A673 (cell line): ENCODE measurements at regions not wholly inside any gene's neighbourhood (a gene's known extent, or its start where the extent isn't known, plus 50 kb on each side); places are given as distances from the start of the nearest gene placed in this dataset.
"Not testable (repeated sequence)": the region's sequence is repeated elsewhere in the genome, so short reads cannot be mapped to it uniquely, and the experiment has no call there.

Experiments used
- BruUV-seq: library from RNA; stranded (reverse); fragments of 400-500 nt; replicated peaks from 2 replicates; lab custom pipeline; 2021; lab: Mats Ljungman, UMichigan
- CTCF ChIA-PET: fragments of 300-600 bp; sonication (Branson Sonifier 250); formaldehyde crosslinking; loops from one replicate; lab custom pipeline; 2022; ENCODE audit warnings: antibody characterized with exemption; lab: Charles Lee
- POLR2A ChIA-PET: fragments of 300-600 bp; sonication (Branson Sonifier 250); formaldehyde crosslinking; loops from one replicate; lab custom pipeline; 2022; ENCODE audit warnings: antibody characterized with exemption; ENCODE audit not compliant: low non-redundant PET; lab: Charles Lee
- DNase-seq: peaks from one replicate; pipeline ENCODE4 v3.0.0-alpha.2; 2015; ENCODE audit warnings: low spot score
- H3K27ac ChIP-seq: fragments of 200-600 bp; sonication (generic); 2 replicates; pipeline ENCODE4 v1.5.1; 2016; ENCODE audit warnings: mixed run types, low read depth, mild to moderate bottlenecking, mixed read lengths, antibody characterized with exemption, low read length; ENCODE audit not compliant: poor library complexity, severe bottlenecking
- H3K27me3 ChIP-seq: fragments of 200-600 bp; sonication (generic); replicated peaks from 2 replicates; pipeline ENCODE4 v1.6.1; 2017; ENCODE audit warnings: mixed run types, low read depth, mild to moderate bottlenecking, mixed read lengths, antibody characterized with exemption, low read length; ENCODE audit not compliant: insufficient read depth, poor library complexity
- H3K36me3 ChIP-seq: fragments of 200-600 bp; sonication (generic); 2 replicates; pipeline ENCODE4 v1.6.1; 2016; ENCODE audit warnings: mixed run types, mild to moderate bottlenecking, mixed read lengths, antibody characterized with exemption, low read length; ENCODE audit not compliant: insufficient read depth, poor library complexity, severe bottlenecking
- H3K4me1 ChIP-seq: fragments of 200-600 bp; sonication (generic); 2 replicates; pipeline ENCODE4 v1.6.1; 2017; ENCODE audit warnings: mixed run types, mild to moderate bottlenecking, mixed read lengths, antibody characterized with exemption, low read length; ENCODE audit not compliant: insufficient read depth, poor library complexity, severe bottlenecking
- H3K4me3 ChIP-seq: fragments of 200-600 bp; sonication (generic); 2 replicates; pipeline ENCODE4 v1.5.1; 2016; ENCODE audit warnings: low read depth, mixed run types, mild to moderate bottlenecking, mixed read lengths, low read length; ENCODE audit not compliant: poor library complexity, severe bottlenecking
- H3K9me3 ChIP-seq: fragments of 200-600 bp; sonication (generic); 2 replicates; pipeline ENCODE4 v1.6.1; 2016; ENCODE audit warnings: mixed run types, low read depth, mild to moderate bottlenecking, mixed read lengths, antibody characterized with exemption, low read length; ENCODE audit not compliant: poor library complexity, severe bottlenecking
- EZH2 ChIP-seq: fragments of 200-600 bp; sonication (generic); IDR thresholded peaks from 2 replicates; pipeline ENCODE4 v1.6.1; 2017; ENCODE audit warnings: borderline replicate concordance, low read depth, mild to moderate bottlenecking, mixed read lengths, antibody characterized with exemption, low read length; ENCODE audit not compliant: poor library complexity, severe bottlenecking
- intact Hi-C: fragments of 100-400 bp; cut with micrococcal nuclease; formaldehyde crosslinking; loops from one replicate; pipeline ENCODE4 v1.10.0; 2022; ENCODE audit not compliant: unreplicated experiment
- TF ChIP-seq, protein P1 (sequence below): fragments of 300-800, 200-600 bp; sonication (generic); conservative IDR thresholded peaks from 2 replicates; pipeline ENCODE4 v1.5.1; 2017; ENCODE audit warnings: low read depth, mild to moderate bottlenecking, antibody characterized with exemption, low read length, moderate library complexity, mixed read lengths

DNA sequence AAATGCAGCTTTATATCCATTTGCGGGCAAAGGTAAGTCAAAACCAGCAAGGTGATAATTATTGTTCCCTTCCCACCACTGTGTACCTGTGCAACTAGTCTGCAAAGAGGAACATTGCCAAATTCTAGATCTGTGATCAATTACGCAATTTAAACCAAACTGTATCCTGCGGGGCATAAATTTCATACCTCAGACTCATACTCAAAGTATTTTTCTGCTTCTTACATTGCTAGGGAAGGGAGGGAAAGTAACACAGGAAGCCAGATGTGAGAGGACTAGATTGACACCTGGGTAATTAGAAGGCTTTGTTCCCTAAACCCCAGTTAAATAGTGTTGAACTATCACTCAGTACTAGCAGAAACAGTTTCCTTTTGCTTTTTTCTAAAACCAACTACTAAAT lies 240.2 kb upstream of the ZNF608 start:
- no peaks in the 10 kb centered on the region for H3K9me3 ChIP-seq
- no peaks in the 10 kb centered on the region for H3K4me1 ChIP-seq
- ChIA-PET POLR2A (no interaction called here), CTCF (no interaction called here)
- BruUV-seq = no TSS peak
- intact Hi-C loops = no loop called here
- H3K27me3 ChIP-seq = peaks cover 44% of the 10 kb centered on the region
- H3K36me3 ChIP-seq = no peaks in the 10 kb centered on the region
- H3K4me3 ChIP-seq = no peak overlapping the region
- DNase-seq = no peak
- no peak for TF ChIP-seq EZH2
- TF ChIP-seq, protein P1, sequence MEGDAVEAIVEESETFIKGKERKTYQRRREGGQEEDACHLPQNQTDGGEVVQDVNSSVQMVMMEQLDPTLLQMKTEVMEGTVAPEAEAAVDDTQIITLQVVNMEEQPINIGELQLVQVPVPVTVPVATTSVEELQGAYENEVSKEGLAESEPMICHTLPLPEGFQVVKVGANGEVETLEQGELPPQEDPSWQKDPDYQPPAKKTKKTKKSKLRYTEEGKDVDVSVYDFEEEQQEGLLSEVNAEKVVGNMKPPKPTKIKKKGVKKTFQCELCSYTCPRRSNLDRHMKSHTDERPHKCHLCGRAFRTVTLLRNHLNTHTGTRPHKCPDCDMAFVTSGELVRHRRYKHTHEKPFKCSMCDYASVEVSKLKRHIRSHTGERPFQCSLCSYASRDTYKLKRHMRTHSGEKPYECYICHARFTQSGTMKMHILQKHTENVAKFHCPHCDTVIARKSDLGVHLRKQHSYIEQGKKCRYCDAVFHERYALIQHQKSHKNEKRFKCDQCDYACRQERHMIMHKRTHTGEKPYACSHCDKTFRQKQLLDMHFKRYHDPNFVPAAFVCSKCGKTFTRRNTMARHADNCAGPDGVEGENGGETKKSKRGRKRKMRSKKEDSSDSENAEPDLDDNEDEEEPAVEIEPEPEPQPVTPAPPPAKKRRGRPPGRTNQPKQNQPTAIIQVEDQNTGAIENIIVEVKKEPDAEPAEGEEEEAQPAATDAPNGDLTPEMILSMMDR = no peak
- no peak overlapping the region for H3K27ac ChIP-seq

DNA sequence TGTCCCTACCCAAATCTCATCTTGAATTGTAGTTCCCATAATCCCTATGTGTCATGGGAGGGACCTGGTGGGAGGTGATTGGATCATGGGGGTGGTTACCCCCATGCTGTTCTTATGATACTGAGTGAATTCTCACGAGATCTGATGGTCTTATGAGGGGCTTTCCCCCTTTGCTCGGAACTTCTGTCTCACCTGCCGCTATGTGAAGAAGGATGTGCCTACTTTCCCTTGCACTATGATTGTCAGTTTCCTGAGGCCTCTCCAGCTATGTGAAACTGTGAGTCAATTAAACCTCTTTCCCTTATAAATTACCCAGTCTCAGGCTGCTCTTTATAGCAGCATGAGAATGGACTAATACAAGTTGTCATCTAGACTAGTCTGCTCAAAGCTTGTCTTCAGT lies 241.3 kb upstream of the ZNF608 start:
- DNase-seq, POLR2A ChIA-PET, H3K9me3 ChIP-seq, H3K4me1 ChIP-seq, CTCF ChIA-PET, H3K36me3 ChIP-seq, H3K4me3 ChIP-seq, intact Hi-C loops, BruUV-seq, H3K27ac ChIP-seq: not testable (repeated sequence)
- H3K27me3 ChIP-seq = peaks cover 37% of the 10 kb centered on the region

DNA sequence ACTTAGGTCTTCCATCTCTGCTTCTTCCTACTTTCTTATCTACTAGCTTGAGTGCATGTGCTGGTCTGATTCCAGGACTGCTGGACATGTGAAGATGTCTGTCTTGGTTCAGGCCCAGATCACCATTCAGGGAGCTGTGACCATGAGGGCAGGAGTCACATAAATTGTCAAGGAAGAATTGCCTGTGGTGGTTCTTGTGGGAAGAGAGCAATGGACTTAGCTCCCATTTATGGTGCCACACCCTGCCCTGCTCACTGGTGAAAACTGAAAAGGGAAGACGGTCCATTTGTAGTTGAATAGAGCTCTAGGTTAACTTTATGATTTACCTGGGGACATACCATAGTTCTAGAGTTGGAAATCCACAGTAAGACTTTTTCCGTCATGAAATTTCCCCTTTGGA lies 244.3 kb upstream of the ZNF608 start:
- no peaks in the 10 kb centered on the region for H3K36me3 ChIP-seq
- H3K4me1 ChIP-seq = no peaks in the 10 kb centered on the region
- no peak overlapping the region for H3K4me3 ChIP-seq
- no peak for TF ChIP-seq EZH2
- TF ChIP-seq, protein P1 = no peak
- CTCF ChIA-PET = no interaction called here
- no peak for DNase-seq
- intact Hi-C loops = no loop called here
- POLR2A ChIA-PET = no interaction called here
- H3K9me3 ChIP-seq = no peaks in the 10 kb centered on the region
- H3K27ac ChIP-seq = no peak overlapping the region
- H3K27me3 ChIP-seq = peaks cover 8% of the 10 kb centered on the region
- BruUV-seq = no TSS peak

DNA sequence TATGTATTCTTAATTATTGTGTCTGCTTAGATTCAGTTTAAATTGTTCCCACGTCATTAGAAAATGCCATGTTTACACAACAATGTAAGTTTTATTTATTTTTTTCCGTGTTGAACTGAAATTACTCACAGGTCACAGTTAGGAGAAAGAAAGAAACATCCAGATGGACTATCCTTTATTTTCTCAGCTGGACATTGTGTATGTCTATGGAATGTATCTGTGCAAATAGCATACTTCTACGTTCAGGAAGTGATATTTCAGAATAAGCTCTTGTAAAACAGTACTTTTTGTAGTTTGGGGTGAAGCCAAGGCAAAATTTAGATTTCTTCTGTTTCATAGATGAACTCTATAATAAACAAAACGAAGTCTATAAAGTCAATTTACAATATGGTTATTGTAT lies 249.0 kb upstream of the ZNF608 start:
- Histone ChIP-seq H3K27me3 (no peaks in the 10 kb centered on the region), H3K4me3 (no peak overlapping the region), H3K4me1 (peaks cover 7% of the 10 kb centered on the region), H3K36me3 (no peaks in the 10 kb centered on the region), H3K27ac (no peak overlapping the region), H3K9me3 (no peaks in the 10 kb centered on the region)
- ChIA-PET POLR2A (no interaction called here), CTCF (no interaction called here)
- no TSS peak for BruUV-seq
- no peak for DNase-seq
- no peak for TF ChIP-seq EZH2
- TF ChIP-seq, protein P1 = no peak
- intact Hi-C loops = no loop called here
